ENCODE measurements at regions not wholly inside any gene's neighbourhood (a gene's known extent, or its start where the extent isn't known, plus 50 kb on each side); places are given as distances from the start of the nearest gene placed in this dataset.

DNA sequence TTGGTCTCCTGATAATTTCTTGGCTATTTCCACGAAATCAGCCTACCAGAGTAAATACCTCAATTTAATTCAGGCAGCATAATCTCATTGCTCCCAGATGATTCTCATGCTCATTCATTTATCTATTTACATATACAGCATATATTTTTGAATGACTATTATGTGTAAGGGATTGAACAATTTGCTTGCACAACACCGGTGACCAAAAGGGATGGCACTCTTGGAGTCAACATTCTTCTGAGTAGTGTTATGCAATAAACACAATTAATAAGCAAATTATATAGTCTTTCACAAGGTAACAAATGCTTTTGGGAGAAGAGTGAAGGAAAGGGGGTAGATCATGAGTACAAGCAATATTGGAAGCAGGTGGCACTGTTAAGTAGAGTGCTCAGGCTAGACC lies 1015.3 kb downstream of the ARAP2 start:
- TF ChIP-seq, protein P1, sequence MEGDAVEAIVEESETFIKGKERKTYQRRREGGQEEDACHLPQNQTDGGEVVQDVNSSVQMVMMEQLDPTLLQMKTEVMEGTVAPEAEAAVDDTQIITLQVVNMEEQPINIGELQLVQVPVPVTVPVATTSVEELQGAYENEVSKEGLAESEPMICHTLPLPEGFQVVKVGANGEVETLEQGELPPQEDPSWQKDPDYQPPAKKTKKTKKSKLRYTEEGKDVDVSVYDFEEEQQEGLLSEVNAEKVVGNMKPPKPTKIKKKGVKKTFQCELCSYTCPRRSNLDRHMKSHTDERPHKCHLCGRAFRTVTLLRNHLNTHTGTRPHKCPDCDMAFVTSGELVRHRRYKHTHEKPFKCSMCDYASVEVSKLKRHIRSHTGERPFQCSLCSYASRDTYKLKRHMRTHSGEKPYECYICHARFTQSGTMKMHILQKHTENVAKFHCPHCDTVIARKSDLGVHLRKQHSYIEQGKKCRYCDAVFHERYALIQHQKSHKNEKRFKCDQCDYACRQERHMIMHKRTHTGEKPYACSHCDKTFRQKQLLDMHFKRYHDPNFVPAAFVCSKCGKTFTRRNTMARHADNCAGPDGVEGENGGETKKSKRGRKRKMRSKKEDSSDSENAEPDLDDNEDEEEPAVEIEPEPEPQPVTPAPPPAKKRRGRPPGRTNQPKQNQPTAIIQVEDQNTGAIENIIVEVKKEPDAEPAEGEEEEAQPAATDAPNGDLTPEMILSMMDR (conservative IDR thresholded peaks at IDR 0.05; ENCODE audit: low read depth, low read length) = no peak
- TF ChIP-seq EZH2 (IDR thresholded peaks at IDR 0.05; ENCODE audit: borderline replicate concordance, low read depth, low read length, poor library complexity, severe bottlenecking) = no peak
